ENCODE measurements at regions not wholly inside any gene's neighbourhood (a gene's known extent, or its start where the extent isn't known, plus 50 kb on each side); places are given as distances from the start of the nearest gene placed in this dataset.

- TF ChIP-seq CTCF (IDR thresholded peaks at IDR 0.05; ENCODE audit: insufficient read depth, low read length) = no peak
- no peak for TF ChIP-seq GABPA (IDR thresholded peaks at IDR 0.05; ENCODE audit: low read depth)
- TF ChIP-seq REST (IDR thresholded peaks at IDR 0.05; ENCODE audit: insufficient replicate concordance, low read depth) = no peak
These were observed 94.7 kb upstream of the TRIO start for GRCh38 chr5:14048434-14048833.

All from HL-60 (cell line).